ENCODE measurements at regions not wholly inside any gene's neighbourhood (a gene's known extent, or its start where the extent isn't known, plus 50 kb on each side); places are given as distances from the start of the nearest gene placed in this dataset.
"Not testable (repeated sequence)": the region's sequence is repeated elsewhere in the genome, so short reads cannot be mapped to it uniquely, and the experiment has no call there.

GRCh38 chr1:232705815-232706575, 76.1 kb upstream of the SIPA1L2 start:
- Mint-ChIP-seq H3K36me3 (peaks cover 0 to 2% (median 0%) of the 10 kb centered on the region in 3 donors), H3K27ac (no peak overlapping the region)
- H3K4me1 ChIP-seq (ENCODE audit: insufficient read depth, low read length), result no peaks in the 10 kb centered on the region

GRCh38 chr1:232707142-232707541, 77.2 kb upstream of the SIPA1L2 start:
- H3K4me1 ChIP-seq (ENCODE audit: insufficient read depth, low read length), result no peaks in the 10 kb centered on the region
- H3K27me3 ChIP-seq (ENCODE audit: insufficient read depth, low read length, poor library complexity, severe bottlenecking), result no peaks in the 10 kb centered on the region
- no peak overlapping the region for H3K27ac ChIP-seq (ENCODE audit: low read depth, low read length)
- H3K4me1 Mint-ChIP-seq, result no peaks in the 10 kb centered on the region
- CTCF ChIA-PET, result no interaction called here
- H3K27me3 Mint-ChIP-seq, result peaks cover 13 to 19% of the 10 kb centered on the region in 2 donors
- H3K9me3 Mint-ChIP-seq, result no peaks in the 10 kb centered on the region
- H3K4me3 ChIP-seq (ENCODE audit: low read length), result no peak overlapping the region
- no peaks in the 10 kb centered on the region for H3K9me3 ChIP-seq (ENCODE audit: low read length)
- no peak overlapping the region for H3K4me3 Mint-ChIP-seq
- no peaks in the 10 kb centered on the region for H3K36me3 ChIP-seq (ENCODE audit: insufficient read depth, low read length)
- POLR2A ChIA-PET, result no interaction called here
- H3K27ac Mint-ChIP-seq, result no peak overlapping the region
- no peak for DNase-seq
- H3K36me3 Mint-ChIP-seq, result peaks cover 0 to 2% (median 0%) of the 10 kb centered on the region in 3 donors

More at GRCh38 chr1:232705815-232706575, 76.1 kb upstream of the SIPA1L2 start:
- H3K36me3 ChIP-seq (ENCODE audit: insufficient read depth, low read length), result no peaks in the 10 kb centered on the region
- Mint-ChIP-seq H3K4me1 (no peaks in the 10 kb centered on the region), H3K4me3 (no peak overlapping the region), H3K27me3 (peaks cover 16 to 20% of the 10 kb centered on the region in 2 donors), H3K9me3 (peaks cover 0 to 1% (median 0%) of the 10 kb centered on the region in 5 donors)
- DNase-seq, result no peak
- POLR2A ChIA-PET, result no interaction called here
- H3K27ac ChIP-seq (ENCODE audit: low read depth, low read length), result no peak overlapping the region
- H3K9me3 ChIP-seq (ENCODE audit: low read length), result no peaks in the 10 kb centered on the region
- no peak overlapping the region for H3K4me3 ChIP-seq (ENCODE audit: low read length)
- CTCF ChIA-PET, result no interaction called here
- no peaks in the 10 kb centered on the region for H3K27me3 ChIP-seq (ENCODE audit: insufficient read depth, low read length, poor library complexity, severe bottlenecking)

GRCh38 chr1:232709386-232709785, 79.5 kb upstream of the SIPA1L2 start:
- CTCF ChIA-PET, result no interaction called here
- DNase-seq, result no peak
- H3K4me1 Mint-ChIP-seq, result no peaks in the 10 kb centered on the region
- H3K27ac Mint-ChIP-seq, result no peak overlapping the region
- H3K27ac ChIP-seq (ENCODE audit: low read depth, low read length), result no peak overlapping the region
- H3K4me3 ChIP-seq (ENCODE audit: low read length), result no peak overlapping the region
- no peaks in the 10 kb centered on the region for H3K4me1 ChIP-seq (ENCODE audit: insufficient read depth, low read length)
- H3K4me3 Mint-ChIP-seq, result no peak overlapping the region
- H3K9me3 ChIP-seq (ENCODE audit: low read length), result no peaks in the 10 kb centered on the region
- no peaks in the 10 kb centered on the region for H3K27me3 ChIP-seq (ENCODE audit: insufficient read depth, low read length, poor library complexity, severe bottlenecking)
- POLR2A ChIA-PET, result no interaction called here
- H3K27me3 Mint-ChIP-seq, result peaks cover 3 to 21% of the 10 kb centered on the region in 2 donors
- H3K36me3 Mint-ChIP-seq, result no peaks in the 10 kb centered on the region
- H3K9me3 Mint-ChIP-seq, result peaks cover 0 to 11% (median 0%) of the 10 kb centered on the region in 5 donors
- no peaks in the 10 kb centered on the region for H3K36me3 ChIP-seq (ENCODE audit: insufficient read depth, low read length)

GRCh38 chr1:232711996-232712395, 82.1 kb upstream of the SIPA1L2 start:
- no peaks in the 10 kb centered on the region for H3K27me3 ChIP-seq (ENCODE audit: insufficient read depth, low read length, poor library complexity, severe bottlenecking)
- H3K36me3 ChIP-seq (ENCODE audit: insufficient read depth, low read length), result no peaks in the 10 kb centered on the region
- no peak overlapping the region for H3K4me3 Mint-ChIP-seq
- no peaks in the 10 kb centered on the region for H3K9me3 ChIP-seq (ENCODE audit: low read length)
- H3K27ac Mint-ChIP-seq, result no peak overlapping the region
- no peak overlapping the region for H3K27ac ChIP-seq (ENCODE audit: low read depth, low read length)
- H3K9me3 Mint-ChIP-seq, result peaks cover 0 to 11% (median 2%) of the 10 kb centered on the region in 5 donors
- peaks cover 4 to 27% of the 10 kb centered on the region in 2 donors for H3K27me3 Mint-ChIP-seq
- H3K36me3 Mint-ChIP-seq, result no peaks in the 10 kb centered on the region
- H3K4me1 Mint-ChIP-seq, result no peaks in the 10 kb centered on the region
- H3K4me1 ChIP-seq (ENCODE audit: insufficient read depth, low read length), result no peaks in the 10 kb centered on the region
- ChIA-PET CTCF (no interaction called here), POLR2A (no interaction called here)
- no peak overlapping the region for H3K4me3 ChIP-seq (ENCODE audit: low read length)
- no peak for DNase-seq

GRCh38 chr1:232713785-232714184, 83.9 kb upstream of the SIPA1L2 start:
- peaks cover 2 to 11% (median 4%) of the 10 kb centered on the region in 5 donors for H3K9me3 Mint-ChIP-seq
- no peak for DNase-seq
- H3K36me3 Mint-ChIP-seq, result no peaks in the 10 kb centered on the region
- H3K4me3 Mint-ChIP-seq, result no peak overlapping the region
- Histone ChIP-seq H3K36me3 (ENCODE audit: insufficient read depth, low read length) (no peaks in the 10 kb centered on the region), H3K27me3 (ENCODE audit: insufficient read depth, low read length, poor library complexity, severe bottlenecking) (no peaks in the 10 kb centered on the region), H3K27ac (ENCODE audit: low read depth, low read length) (no peak overlapping the region), H3K9me3 (ENCODE audit: low read length) (no peaks in the 10 kb centered on the region), H3K4me1 (ENCODE audit: insufficient read depth, low read length) (no peaks in the 10 kb centered on the region), H3K4me3 (ENCODE audit: low read length) (no peak overlapping the region)
- H3K27ac Mint-ChIP-seq, result no peak overlapping the region
- peaks cover 8 to 40% of the 10 kb centered on the region in 2 donors for H3K27me3 Mint-ChIP-seq
- CTCF ChIA-PET, result no interaction called here
- POLR2A ChIA-PET, result no interaction called here
- H3K4me1 Mint-ChIP-seq, result no peaks in the 10 kb centered on the region

GRCh38 chr1:232715154-232715553, 85.2 kb upstream of the SIPA1L2 start:
- no peak overlapping the region for H3K4me3 Mint-ChIP-seq
- peaks cover 5 to 11% (median 9%) of the 10 kb centered on the region in 5 donors for H3K9me3 Mint-ChIP-seq
- H3K36me3 Mint-ChIP-seq, result peaks cover 0 to 2% (median 0%) of the 10 kb centered on the region in 3 donors
- CTCF ChIA-PET, result no interaction called here
- Histone ChIP-seq H3K9me3 (ENCODE audit: low read length) (no peaks in the 10 kb centered on the region), H3K36me3 (ENCODE audit: insufficient read depth, low read length) (no peaks in the 10 kb centered on the region), H3K27ac (ENCODE audit: low read depth, low read length) (no peak overlapping the region), H3K4me3 (ENCODE audit: low read length) (no peak overlapping the region), H3K27me3 (ENCODE audit: insufficient read depth, low read length, poor library complexity, severe bottlenecking) (no peaks in the 10 kb centered on the region), H3K4me1 (ENCODE audit: insufficient read depth, low read length) (no peaks in the 10 kb centered on the region)
- DNase-seq, result no peak
- no peaks in the 10 kb centered on the region for H3K4me1 Mint-ChIP-seq
- POLR2A ChIA-PET, result no interaction called here
- peaks cover 8 to 50% of the 10 kb centered on the region in 2 donors for H3K27me3 Mint-ChIP-seq
- H3K27ac Mint-ChIP-seq, result no peak overlapping the region

GRCh38 chr1:232717911-232718310, 87.3 kb upstream of the MAP10 start:
- H3K27me3 ChIP-seq (ENCODE audit: insufficient read depth, low read length, poor library complexity, severe bottlenecking); H3K27ac ChIP-seq (ENCODE audit: low read depth, low read length); H3K36me3 ChIP-seq (ENCODE audit: insufficient read depth, low read length); H3K4me3 ChIP-seq (ENCODE audit: low read length); H3K36me3 Mint-ChIP-seq; H3K9me3 ChIP-seq (ENCODE audit: low read length); H3K27ac Mint-ChIP-seq; H3K4me1 ChIP-seq (ENCODE audit: insufficient read depth, low read length); DNase-seq; CTCF ChIA-PET; H3K4me1 Mint-ChIP-seq; H3K4me3 Mint-ChIP-seq; POLR2A ChIA-PET: not testable (repeated sequence)
- Mint-ChIP-seq H3K27me3 (peaks cover 10 to 62% of the 10 kb centered on the region in 2 donors), H3K9me3 (peaks cover 5 to 12% (median 10%) of the 10 kb centered on the region in 5 donors)

GRCh38 chr1:232718928-232719927, 86.0 kb upstream of the MAP10 start:
- Mint-ChIP-seq H3K27ac (no peak overlapping the region), H3K4me3 (no peak overlapping the region), H3K27me3 (peaks cover 10 to 65% of the 10 kb centered on the region in 2 donors), H3K4me1 (no peaks in the 10 kb centered on the region), H3K36me3 (peaks cover 0 to 8% (median 0%) of the 10 kb centered on the region in 3 donors), H3K9me3 (peaks cover 2 to 12% (median 5%) of the 10 kb centered on the region in 5 donors)
- ChIA-PET CTCF (no interaction called here), POLR2A (no interaction called here)
- H3K4me1 ChIP-seq (ENCODE audit: insufficient read depth, low read length), result no peaks in the 10 kb centered on the region
- H3K27ac ChIP-seq (ENCODE audit: low read depth, low read length), result no peak overlapping the region
- no peak overlapping the region for H3K4me3 ChIP-seq (ENCODE audit: low read length)
- peaks cover 5% of the 10 kb centered on the region for H3K27me3 ChIP-seq (ENCODE audit: insufficient read depth, low read length, poor library complexity, severe bottlenecking)
- DNase-seq, result no peak
- H3K36me3 ChIP-seq (ENCODE audit: insufficient read depth, low read length), result no peaks in the 10 kb centered on the region
- H3K9me3 ChIP-seq (ENCODE audit: low read length), result no peaks in the 10 kb centered on the region
